GM19395 (cell line): ENCODE measurements at regions not wholly inside any gene's neighbourhood (a gene's known extent, or its start where the extent isn't known, plus 50 kb on each side); places are given as distances from the start of the nearest gene placed in this dataset.
"Not testable (repeated sequence)": the region's sequence is repeated elsewhere in the genome, so short reads cannot be mapped to it uniquely, and the experiment has no call there.

Experiments
- ATAC-seq: cut with Tn5 transposase; IDR thresholded peaks from one replicate; pipeline ENCODE4 v1.9.1; 2021; ENCODE audit warnings: mild to moderate bottlenecking, moderate library complexity; ENCODE audit not compliant: unreplicated experiment

DNA sequence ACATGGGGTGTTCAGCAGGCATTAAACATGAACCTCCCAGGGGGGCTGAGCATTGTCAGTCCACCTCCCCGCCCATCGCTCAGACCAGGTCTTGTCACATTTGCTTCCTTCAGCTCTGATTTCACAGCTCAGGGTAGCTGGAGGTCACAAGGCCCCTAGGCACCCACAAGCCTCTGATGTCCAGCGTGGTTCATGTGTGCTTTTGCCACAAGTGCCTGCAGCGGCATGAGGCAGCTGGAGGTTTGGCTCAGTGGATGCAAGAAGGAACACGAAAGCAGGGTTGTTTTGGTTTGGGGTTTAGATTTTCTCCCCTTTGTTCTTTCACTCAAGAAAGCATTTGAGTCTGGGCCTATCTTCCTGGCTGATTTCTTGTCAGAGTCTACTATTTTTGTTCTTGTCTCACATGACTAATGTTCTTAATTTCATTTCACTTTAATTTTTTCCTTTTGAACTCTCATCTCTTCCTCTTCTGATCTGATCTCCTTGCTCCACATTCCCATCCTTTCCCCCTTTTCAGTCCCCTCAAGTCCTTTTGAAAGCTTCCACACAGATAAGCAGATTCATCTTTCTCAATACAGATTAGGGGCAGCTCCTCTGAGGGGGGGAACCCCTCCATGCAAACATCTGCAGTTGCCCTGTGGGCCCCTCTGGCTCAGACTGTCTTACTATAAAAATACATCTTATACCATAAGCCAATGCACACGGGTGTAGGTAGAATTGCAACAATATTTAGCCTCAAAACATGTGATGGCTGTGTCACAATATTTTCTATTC, 68.1 kb upstream of the CEP85L start:
- peak; percentile 63 for ATAC-seq

DNA sequence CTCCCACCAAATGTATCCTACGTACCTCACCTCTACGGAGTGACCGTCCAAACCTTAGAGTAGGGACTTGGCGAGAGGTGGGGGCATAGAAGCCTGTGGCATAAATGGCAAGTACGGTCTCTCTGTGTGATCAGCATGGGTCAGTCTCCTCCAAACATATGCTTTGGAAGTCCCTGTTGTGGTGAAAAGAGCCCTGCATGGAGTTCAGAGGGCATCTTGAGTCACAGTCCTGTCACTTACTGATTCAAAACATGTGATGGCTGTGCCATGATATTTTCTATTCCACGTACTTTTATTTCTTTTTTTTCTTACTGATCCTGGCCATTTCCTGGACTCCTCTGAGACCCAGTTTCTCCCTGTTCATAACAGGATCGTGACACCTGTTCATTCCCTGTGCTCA, 67.5 kb upstream of the CEP85L start:
- ATAC-seq, result no peak

DNA sequence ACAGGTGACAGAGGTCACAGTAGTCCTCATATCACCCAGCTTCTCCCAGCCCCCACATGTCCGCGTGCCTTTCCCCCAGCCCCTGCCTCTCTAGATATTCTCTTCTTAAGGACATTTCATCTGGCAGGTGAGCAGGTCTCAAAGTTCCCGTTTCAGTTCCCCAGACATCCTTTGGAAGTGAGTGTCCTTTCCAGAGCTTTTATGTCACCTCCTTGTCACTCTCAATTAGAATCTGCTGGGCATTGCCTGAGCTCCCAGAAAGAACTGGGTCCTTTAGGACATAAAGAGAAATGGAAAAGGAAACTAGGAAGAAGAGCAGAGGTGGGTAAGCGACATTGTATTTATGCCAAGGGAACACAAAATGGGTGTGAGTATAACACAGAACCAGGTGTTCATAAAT, 66.9 kb upstream of the CEP85L start:
- no peak for ATAC-seq

DNA sequence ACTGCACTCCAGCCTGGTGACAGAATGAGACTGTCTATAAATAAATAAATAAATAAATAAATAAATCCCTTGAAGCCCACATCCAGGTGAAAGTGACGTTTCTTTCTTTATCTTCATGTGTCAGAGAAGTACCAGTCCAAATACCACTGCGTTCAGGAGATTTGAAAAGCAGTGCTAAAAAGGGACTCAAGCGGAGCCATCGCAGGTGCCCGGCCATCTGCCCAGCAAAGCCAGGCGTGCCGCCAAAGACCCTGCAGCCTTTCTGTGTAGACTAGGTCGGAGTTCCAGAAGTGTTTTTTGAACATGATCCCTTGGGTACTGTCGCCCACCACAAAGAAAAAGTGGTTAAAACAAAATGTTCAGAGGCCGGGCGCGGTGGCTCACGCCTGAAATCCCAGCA, 65.7 kb upstream of the CEP85L start:
- ATAC-seq, result no peak

DNA sequence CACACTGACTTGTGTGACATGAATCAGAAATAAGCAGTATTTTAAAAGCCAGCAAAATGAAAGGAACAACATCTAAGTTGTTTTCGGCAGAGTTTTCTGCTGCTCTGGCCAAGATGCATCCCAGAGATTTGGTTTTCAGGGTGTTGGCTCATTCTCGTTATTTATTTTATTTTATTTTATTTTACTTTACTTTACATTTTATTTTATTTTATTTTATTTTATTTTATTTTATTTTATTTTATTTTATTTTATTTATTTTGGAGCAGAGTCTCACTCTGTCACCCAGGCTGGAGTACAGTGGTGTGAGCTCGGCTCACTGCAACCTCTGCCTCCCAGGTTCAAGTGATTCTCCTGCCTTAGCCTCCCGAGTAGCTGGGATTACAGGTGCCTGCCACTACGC, 64.5 kb upstream of the CEP85L start:
- not testable (repeated sequence) for ATAC-seq

DNA sequence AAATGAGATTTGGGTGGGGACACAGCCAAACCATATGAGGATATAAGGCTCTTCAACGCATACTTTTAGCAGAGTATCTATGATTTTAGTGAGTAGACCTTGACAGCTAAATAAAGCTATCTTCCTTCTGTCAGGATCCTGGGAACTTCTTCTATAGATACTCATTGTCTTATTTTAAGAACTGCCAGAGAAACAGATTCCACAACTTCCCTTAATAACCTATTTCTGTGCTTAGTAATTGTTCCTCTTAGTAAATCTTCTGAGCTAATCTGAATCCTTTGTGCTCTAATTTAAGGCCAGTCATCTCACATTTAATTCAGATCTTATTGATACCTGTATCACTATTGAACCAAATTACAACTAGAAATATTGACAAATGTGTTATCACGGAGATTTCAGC, 64.0 kb upstream of the CEP85L start:
- no peak for ATAC-seq

DNA sequence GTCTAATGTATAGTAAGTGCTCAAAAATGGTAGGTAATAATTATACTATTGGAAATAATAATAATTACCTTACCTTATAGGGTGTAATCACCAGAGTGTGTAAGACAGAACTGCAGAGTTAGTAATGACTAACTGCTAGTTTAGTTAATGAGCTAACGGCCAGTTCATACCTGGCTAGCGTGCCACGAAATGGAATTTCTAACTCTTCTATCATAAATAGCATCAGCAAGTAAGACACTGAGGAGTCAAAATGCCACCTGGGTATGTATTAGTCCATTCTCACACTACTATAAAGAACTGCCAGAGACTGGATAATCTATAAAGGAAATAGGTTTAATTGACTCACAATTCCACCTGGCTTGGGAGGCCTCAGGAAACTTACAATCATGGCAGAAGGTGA, 63.4 kb upstream of the CEP85L start:
- ATAC-seq, result no peak

DNA sequence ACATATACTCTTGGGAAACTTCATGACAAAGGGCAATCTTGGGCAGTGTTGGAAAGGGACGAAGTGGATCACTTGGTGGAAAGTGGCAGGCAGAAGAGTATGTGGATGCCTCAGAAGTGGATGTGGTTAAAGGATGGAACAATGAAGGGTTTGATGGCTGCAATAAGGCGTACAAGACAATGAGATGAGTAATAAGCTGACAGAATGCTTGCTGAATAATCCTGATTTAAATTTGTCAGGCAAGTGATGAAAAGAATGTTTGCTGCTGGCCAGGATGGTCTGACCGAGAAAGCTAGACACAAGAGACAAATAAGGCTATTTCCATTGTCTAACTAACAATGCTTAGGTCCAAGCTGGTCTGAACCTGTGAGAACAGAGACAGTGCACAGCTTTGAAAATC, 61.6 kb upstream of the CEP85L start:
- ATAC-seq, result no peak

DNA sequence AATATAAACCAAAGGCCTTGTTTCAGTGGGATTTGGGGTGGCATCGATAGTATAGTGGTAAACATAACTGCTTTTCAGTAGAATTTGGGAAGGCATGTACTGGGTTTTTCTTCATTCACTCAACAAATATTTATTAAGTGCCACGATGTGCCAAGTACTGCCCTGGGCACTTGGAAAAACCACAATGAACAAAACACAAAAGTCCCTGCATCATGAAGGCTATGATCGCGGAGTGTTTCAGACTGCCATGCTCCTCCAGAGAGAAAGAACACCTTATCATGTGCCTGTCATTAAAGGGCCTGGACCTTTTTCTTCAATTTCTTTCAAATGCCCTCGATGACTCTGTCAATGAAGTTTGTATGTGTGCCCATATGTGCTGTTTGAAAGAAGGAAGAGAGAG, 59.2 kb upstream of the CEP85L start:
- no peak for ATAC-seq

DNA sequence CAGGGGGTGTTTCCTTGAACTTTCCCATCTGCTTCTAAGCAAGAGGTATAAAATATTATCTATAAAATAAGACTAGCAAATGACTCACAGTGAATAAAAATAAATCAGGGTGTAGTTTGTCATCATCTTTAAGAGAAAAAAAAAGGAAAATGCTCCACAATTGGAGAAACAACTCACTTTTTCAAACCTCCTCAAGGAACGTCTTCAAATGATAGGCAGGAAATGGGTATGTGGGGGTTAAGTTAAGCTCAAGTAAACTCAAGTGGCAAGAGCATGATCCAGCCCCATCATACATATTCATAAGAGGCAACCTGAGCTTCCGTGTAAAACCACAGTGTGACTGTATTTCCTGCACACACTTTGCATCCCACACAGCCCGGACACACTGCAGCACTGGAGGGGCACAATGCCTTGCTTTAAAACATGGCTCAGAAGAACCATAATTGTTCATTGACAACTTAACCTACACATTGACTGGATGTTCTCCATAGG, 58.5 kb upstream of the CEP85L start:
- peak; percentile 91 for ATAC-seq

DNA sequence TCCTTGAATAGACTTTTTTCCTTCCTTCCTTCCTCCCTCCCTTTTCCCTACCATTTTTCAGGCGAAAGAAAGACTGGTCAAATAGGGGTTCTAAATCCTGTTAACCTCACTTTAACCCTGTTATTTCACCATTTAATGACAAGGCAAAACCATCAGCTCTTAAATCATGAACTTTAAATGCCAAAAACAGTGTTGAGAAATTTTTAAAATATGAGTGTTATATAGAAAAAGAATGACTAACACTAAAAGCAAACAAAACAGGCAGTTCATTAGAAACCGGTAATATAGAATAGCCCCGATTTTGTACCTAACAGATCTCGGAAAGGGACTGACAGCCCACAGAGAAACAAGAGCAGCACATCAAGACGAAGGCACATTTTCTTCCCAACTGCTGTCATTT, 57.4 kb upstream of the CEP85L start:
- ATAC-seq, result peak; percentile 5

DNA sequence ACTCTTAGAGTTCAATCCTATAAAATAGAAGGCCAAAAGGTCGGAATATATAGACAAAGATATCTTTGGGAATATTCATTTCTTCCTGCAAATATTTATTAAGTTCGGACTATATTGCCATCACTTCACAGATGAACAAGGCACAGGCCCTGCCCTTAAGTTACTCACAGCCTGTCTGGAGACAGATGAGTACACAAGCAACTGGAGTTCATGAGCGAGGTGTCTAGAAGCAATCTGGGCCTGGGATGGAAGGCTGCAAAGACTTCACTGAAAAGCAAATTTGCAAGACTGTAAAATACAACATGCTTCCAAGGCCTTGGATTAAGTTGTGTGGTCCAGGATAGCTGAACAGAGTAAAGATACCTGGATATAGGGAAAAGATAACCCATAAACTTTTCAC, 56.7 kb upstream of the CEP85L start:
- no peak for ATAC-seq

DNA sequence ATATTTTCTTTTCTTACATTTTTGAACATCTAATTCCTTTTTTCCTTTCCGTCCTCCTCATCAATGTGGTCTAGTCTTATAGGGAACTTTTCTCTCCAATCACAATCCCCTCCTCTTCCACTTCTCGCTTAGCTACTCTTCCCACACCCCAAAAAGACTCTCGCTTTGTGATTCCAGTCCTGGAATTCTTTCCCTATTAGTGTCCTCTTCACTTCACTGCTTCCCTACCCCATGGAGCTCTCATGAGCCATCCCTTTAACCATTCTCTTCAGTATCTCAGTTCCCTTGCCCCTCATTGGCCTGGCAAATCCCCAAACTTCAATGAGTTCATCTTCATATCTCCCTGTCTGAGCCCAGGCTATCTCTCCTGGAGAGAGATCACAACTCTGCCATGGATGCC, 55.3 kb upstream of the CEP85L start:
- ATAC-seq, result no peak

DNA sequence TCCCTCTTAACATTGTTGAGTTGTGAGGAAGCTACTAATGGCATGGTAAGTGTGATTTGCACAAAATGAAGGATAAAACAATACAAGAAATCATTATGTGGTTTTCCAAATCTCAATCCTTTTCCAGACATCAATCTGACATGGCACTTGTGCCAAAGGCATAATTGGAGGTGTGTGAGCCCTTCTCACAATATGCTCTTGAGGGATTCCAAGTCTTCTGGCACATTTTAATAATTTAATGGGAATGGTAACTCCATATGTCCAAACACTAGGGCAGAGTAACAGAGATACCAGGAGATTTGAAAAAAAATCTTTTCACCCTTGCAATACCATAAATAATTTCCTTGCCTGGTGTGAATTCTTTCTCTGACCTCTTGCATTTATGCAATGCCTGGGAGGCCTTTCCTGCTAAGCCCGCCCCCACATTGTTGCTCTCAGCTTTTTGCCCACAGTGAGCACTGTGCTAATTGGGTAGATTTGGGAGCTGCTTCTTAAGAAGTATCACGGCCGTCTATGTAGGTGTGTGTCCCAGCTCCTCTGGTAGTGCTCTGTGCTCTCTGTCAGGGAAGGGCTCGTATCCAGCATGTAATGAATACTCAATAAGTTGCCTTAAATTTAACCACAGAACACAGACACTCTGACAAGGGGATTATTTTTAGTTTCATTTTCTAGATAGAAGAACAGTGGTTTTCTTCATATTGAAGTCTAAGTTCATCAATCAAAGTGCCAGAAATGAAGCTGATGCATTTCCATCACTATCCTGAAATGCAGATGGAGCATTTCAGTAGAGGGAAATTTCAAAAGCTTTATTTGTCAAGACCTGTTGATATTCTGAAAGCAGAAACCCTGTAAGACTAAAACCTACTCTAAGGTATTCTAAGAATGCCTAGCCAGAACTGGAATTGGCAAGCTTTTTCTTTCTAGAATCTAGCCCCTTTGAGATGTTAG, 54.4 kb upstream of the CEP85L start:
- peak; percentile 44 for ATAC-seq

DNA sequence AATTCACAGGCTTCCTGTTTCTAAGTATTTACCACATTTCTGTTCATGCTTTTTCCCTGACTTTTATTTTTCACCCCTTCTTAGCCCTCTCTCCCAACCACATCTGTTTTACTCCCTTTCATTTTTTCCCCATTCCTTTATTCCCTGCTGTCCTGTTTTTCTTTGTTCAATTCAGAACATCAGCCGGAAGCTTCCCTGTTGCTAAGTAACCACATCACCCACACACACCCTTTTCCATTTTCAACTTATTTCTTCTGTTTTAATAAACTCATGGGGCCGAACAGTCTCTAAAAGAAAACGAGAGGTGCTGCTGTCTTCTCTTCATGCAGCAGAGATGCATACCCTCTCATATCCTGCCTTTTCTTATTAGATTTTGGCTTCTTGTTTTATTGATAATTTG, 53.5 kb upstream of the CEP85L start:
- ATAC-seq, result no peak

DNA sequence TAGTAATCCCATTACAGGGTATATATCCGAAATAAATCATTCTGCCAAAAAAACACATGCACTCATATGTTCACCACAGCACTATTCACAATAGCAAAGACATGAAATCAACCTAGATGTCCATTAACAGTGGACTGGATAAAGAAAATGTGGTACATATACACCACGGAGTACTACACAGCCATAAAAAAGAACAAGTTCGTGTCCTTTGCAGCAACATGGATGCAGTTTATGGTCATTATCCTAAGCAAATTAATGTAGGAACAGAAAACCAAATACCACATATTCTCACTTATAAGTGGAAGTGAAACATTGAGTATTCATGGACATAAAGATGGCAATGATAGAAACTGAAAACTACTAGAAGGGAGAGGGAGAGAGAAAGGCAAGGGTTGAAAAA, 49.9 kb upstream of the CEP85L start:
- ATAC-seq, result not testable (repeated sequence)
